B cell (primary cell): ENCODE measurements at regions not wholly inside any gene's neighbourhood (a gene's known extent, or its start where the extent isn't known, plus 50 kb on each side); places are given as distances from the start of the nearest gene placed in this dataset.

Experiments
- ATAC-seq: fragments of 200-7000 bp; cut with Tn5 transposase; one replicate; pipeline ENCODE4 v1.10.0; 2021; ENCODE audit warnings: low read depth, mild to moderate bottlenecking, moderate number of reproducible peaks, moderate library complexity
- CTCF ChIA-PET: fragments of 350-600 bp; sonication (Branson Sonifier 250); formaldehyde crosslinking; loops from one replicate; lab custom pipeline; 2021; ENCODE audit warnings: antibody characterized with exemption, inconsistent platforms; lab: Charles Lee
- POLR2A ChIA-PET: fragments of 350-600 bp; sonication (Branson Sonifier 250); formaldehyde crosslinking; loops from one replicate; lab custom pipeline; 2021; ENCODE audit warnings: antibody characterized with exemption; lab: Charles Lee
- DNase-seq: peaks from one replicate; pipeline ENCODE4 v3.0.0; 2013
- H2AFZ ChIP-seq: 2 replicates; pipeline ENCODE4 v1.6.1; 2012; ENCODE audit warnings: mild to moderate bottlenecking, low read depth, low read length; ENCODE audit not compliant: insufficient read depth, poor library complexity, severe bottlenecking
- H3K27ac ChIP-seq, 2 donors: 1 replicate in 1 of 2; 2 replicates in 1 of 2; pipeline ENCODE4 v1.5.1; 2012 to 2013; ENCODE audit warnings: low read length in 2 of 2, mild to moderate bottlenecking in 2 of 2, moderate library complexity in 1 of 2
- H3K27me3 ChIP-seq, 4 experiments: fragments of 200-600 bp in 1 of 4; sonication (generic) in 1 of 4; replicated peaks in 1 of 4; 1 replicate in 2 of 4; 2 replicates in 2 of 4; pipeline versions ENCODE4 v1.6.1 to v1.7.0; 2013 to 2016; ENCODE audit warnings: low read length in 3 of 4, mild to moderate bottlenecking in 2 of 4, mixed read lengths in 1 of 4, moderate library complexity in 1 of 4; ENCODE audit not compliant: insufficient read depth in 4 of 4, control insufficient read depth in 3 of 4; ENCODE audit errors: control extremely low read depth in 1 of 4
- H3K36me3 ChIP-seq, 2 experiments: replicated peaks in 1 of 2; 1 replicate in 1 of 2; 2 replicates in 1 of 2; pipeline versions ENCODE4 v1.6.1 to v1.7.1; 2013; ENCODE audit warnings: low read length in 1 of 2; ENCODE audit not compliant: insufficient read depth in 2 of 2, control insufficient read depth in 1 of 2; ENCODE audit errors: control extremely low read depth in 1 of 2, extremely low read depth in 1 of 2
- H3K4me1 ChIP-seq, 2 donors: fragments of 200-600 bp in 1 of 2; sonication (generic) in 1 of 2; 1 replicate in 1 of 2; 2 replicates in 1 of 2; pipeline versions ENCODE4 v1.5.1 to v1.6.1; 2013 to 2017; ENCODE audit warnings: low read length in 2 of 2; ENCODE audit not compliant: control insufficient read depth in 2 of 2, insufficient read depth in 2 of 2
- H3K4me2 ChIP-seq: replicated peaks from 2 replicates; pipeline ENCODE3; 2012; ENCODE audit warnings: mild to moderate bottlenecking, low read depth, low read length; ENCODE audit not compliant: poor library complexity, severe bottlenecking
- H3K4me3 ChIP-seq, 5 experiments: fragments of 200-600 bp in 1 of 5; sonication (generic) in 1 of 5; 1 replicate in 3 of 5; 2 replicates in 2 of 5; pipeline versions ENCODE4 v1.5.1 to v1.7.0; 2011 to 2016; ENCODE audit warnings: low read length in 4 of 5, mild to moderate bottlenecking in 4 of 5, low read depth in 2 of 5, control low read depth in 1 of 5, moderate library complexity in 1 of 5; ENCODE audit not compliant: insufficient read depth in 1 of 5; ENCODE audit errors: control extremely low read depth in 1 of 5, extremely low read depth in 1 of 5
- H3K79me2 ChIP-seq: fragments of 200-600 bp; sonication (generic); one replicate; pipeline ENCODE4 v1.6.0; 2016; ENCODE audit warnings: low read length; ENCODE audit not compliant: control insufficient read depth, insufficient read depth
- H3K9ac ChIP-seq: fragments of 200-600 bp; sonication (generic); 2 replicates; pipeline ENCODE4 v1.6.1; 2017; ENCODE audit warnings: mild to moderate bottlenecking, low read length, moderate library complexity
- H3K9me3 ChIP-seq, 3 donors: one replicate each; pipeline versions ENCODE4 v1.6.1 to v1.7.1; 2013; ENCODE audit warnings: low read length in 2 of 3; ENCODE audit not compliant: control insufficient read depth in 2 of 3, insufficient read depth in 1 of 3; ENCODE audit errors: control extremely low read depth in 1 of 3
- H4K20me1 ChIP-seq: 2 replicates; pipeline ENCODE4 v1.6.0; 2012; ENCODE audit warnings: mild to moderate bottlenecking, low read length; ENCODE audit not compliant: insufficient read depth, control insufficient read depth, poor library complexity, severe bottlenecking
- H3K27ac Mint-ChIP-seq: one replicate; pipeline ENCODE4 v1.8.0; 2021; ENCODE audit warnings: mixed read lengths
- H3K27me3 Mint-ChIP-seq: one replicate; pipeline ENCODE4 v1.8.0; 2021; ENCODE audit warnings: mixed read lengths
- H3K4me1 Mint-ChIP-seq: one replicate; pipeline ENCODE4 v1.8.0; 2021; ENCODE audit warnings: mixed read lengths
- H3K4me3 Mint-ChIP-seq: one replicate; pipeline ENCODE4 v1.8.0; 2021; ENCODE audit warnings: mixed read lengths
- H3K9me3 Mint-ChIP-seq: one replicate; pipeline ENCODE4 v1.8.0; 2022; ENCODE audit warnings: mixed read lengths; ENCODE audit not compliant: insufficient read depth
- EZH2 ChIP-seq: IDR thresholded peaks from 2 replicates; pipeline ENCODE4 v1.6.1; 2012; ENCODE audit warnings: borderline replicate concordance, low read depth, mild to moderate bottlenecking, moderate library complexity, low read length; ENCODE audit not compliant: insufficient read depth, poor library complexity, severe bottlenecking
- WGBS: methylation state at CpG from one replicate; pipeline ENCODE4 v1.1.5; 2013; ENCODE audit warnings: missing lambda C conversion rate; ENCODE audit not compliant: insufficient coverage; 5-methylcytosine and 5-hydroxymethylcytosine counted together
- intact Hi-C: fragments of 100-400 bp; cut with micrococcal nuclease; formaldehyde crosslinking; loops from one replicate; pipeline ENCODE4 v1.10.0; 2022
- TF ChIP-seq, protein P1 (sequence below): fragments of 200-600 bp; IDR thresholded peaks from one replicate; pipeline ENCODE4 v1.8.0; 2022; ENCODE audit warnings: antibody characterized with exemption, mild to moderate bottlenecking

DNA sequence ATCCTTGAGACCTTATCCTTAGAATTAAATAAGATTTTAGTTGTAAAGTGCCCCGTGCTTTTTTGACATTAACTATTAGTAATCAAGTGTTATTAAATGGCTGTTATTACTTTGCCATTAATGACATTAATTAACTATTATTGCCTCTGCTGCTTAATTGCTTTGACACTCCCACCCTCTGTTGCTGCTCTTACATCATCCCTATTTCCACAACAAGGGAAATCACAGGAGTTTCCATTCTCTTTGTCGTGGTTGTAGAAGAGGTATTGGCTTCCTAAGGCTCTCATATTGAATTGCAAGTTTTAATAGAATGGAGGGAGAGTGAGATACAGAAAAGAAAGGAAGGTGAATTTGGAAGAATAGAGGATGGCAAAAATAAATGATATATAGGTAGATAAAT, 545.8 kb downstream of the MMUT start:
- Histone ChIP-seq H3K9me3 (peaks cover 0 to 7% (median 3%) of the 10 kb centered on the region in 3 donors), H3K4me2 (no peak overlapping the region), H3K4me1 (no peaks in the 10 kb centered on the region), H4K20me1 (no peaks in the 10 kb centered on the region), H2AFZ (no peak overlapping the region), H3K27ac (no peak overlapping the region), H3K27me3 (no peaks in the 10 kb centered on the region), H3K36me3 (no peaks in the 10 kb centered on the region), H3K79me2 (no peaks in the 10 kb centered on the region), H3K4me3 (no peak overlapping the region), H3K9ac (no peak overlapping the region)
- H3K27me3 Mint-ChIP-seq: no peaks in the 10 kb centered on the region
- ATAC-seq (no peak), DNase-seq (no peak)
- intact Hi-C loops: no loop called here
- CTCF ChIA-PET: no interaction called here
- H3K4me1 Mint-ChIP-seq: no peaks in the 10 kb centered on the region
- POLR2A ChIA-PET: no interaction called here
- WGBS: 80% methylated on average over 1 of the region's 2 CpGs
- H3K4me3 Mint-ChIP-seq: no peak overlapping the region
- peaks cover 5% of the 10 kb centered on the region for H3K9me3 Mint-ChIP-seq
- no peak for TF ChIP-seq EZH2
- TF ChIP-seq, protein P1, sequence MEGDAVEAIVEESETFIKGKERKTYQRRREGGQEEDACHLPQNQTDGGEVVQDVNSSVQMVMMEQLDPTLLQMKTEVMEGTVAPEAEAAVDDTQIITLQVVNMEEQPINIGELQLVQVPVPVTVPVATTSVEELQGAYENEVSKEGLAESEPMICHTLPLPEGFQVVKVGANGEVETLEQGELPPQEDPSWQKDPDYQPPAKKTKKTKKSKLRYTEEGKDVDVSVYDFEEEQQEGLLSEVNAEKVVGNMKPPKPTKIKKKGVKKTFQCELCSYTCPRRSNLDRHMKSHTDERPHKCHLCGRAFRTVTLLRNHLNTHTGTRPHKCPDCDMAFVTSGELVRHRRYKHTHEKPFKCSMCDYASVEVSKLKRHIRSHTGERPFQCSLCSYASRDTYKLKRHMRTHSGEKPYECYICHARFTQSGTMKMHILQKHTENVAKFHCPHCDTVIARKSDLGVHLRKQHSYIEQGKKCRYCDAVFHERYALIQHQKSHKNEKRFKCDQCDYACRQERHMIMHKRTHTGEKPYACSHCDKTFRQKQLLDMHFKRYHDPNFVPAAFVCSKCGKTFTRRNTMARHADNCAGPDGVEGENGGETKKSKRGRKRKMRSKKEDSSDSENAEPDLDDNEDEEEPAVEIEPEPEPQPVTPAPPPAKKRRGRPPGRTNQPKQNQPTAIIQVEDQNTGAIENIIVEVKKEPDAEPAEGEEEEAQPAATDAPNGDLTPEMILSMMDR: no peak
- H3K27ac Mint-ChIP-seq: no peak overlapping the region

DNA sequence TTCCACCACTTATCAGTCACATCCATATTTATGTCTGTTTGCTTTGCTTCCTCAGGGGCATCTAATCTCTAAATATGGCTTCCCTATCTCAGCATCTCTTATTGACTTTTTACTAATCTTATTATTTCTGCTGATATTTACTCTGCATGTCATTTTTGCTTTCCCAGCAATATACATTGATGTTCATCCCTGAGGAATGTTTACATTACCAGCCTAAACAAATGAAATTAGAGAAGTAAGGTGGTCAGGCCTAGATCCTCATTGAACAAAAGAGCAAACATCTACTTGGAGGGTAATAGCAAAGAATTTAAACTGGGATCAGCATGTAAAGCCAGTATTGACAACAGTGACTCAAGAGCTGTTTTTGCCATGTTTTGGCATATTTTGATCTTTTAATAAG, 546.4 kb downstream of the MMUT start:
- Mint-ChIP-seq H3K4me1 (no peaks in the 10 kb centered on the region), H3K4me3 (no peak overlapping the region), H3K27ac (no peak overlapping the region), H3K9me3 (peaks cover 5% of the 10 kb centered on the region), H3K27me3 (no peaks in the 10 kb centered on the region)
- H3K9me3 ChIP-seq: peaks cover 0 to 7% (median 3%) of the 10 kb centered on the region in 3 donors
- DNase-seq (no peak), ATAC-seq (no peak)
- no peak overlapping the region for H3K4me3 ChIP-seq
- no peaks in the 10 kb centered on the region for H4K20me1 ChIP-seq
- H3K4me1 ChIP-seq: no peaks in the 10 kb centered on the region
- no peaks in the 10 kb centered on the region for H3K36me3 ChIP-seq
- H3K4me2 ChIP-seq: no peak overlapping the region
- CTCF ChIA-PET: no interaction called here
- H3K9ac ChIP-seq: no peak overlapping the region
- no peak for TF ChIP-seq EZH2
- TF ChIP-seq, protein P1: no peak
- H2AFZ ChIP-seq: no peak overlapping the region
- H3K79me2 ChIP-seq: no peaks in the 10 kb centered on the region
- intact Hi-C loops: no loop called here
- H3K27me3 ChIP-seq: no peaks in the 10 kb centered on the region
- POLR2A ChIA-PET: no interaction called here
- H3K27ac ChIP-seq: no peak overlapping the region
